ENCODE measurements at regions not wholly inside any gene's neighbourhood (a gene's known extent, or its start where the extent isn't known, plus 50 kb on each side); places are given as distances from the start of the nearest gene placed in this dataset.

DNA sequence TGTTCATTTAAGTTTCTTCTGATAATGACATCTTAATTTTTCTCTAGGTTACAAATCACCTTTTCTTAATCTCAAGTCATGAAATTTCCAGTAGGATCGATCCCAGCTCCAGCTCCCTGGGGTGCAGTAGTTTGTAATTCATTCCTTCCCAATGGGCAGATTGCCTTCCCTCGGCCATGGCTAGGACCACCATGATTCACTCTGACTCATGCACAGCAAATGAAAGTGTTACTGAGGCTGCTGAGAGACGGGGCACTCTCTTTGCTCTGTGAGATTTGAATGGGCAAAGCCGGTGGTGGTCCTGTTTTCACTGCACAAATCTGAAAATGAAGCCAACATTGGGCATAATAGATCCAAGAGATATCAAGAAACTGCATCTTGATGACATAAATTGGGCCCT, 202.8 kb upstream of the IRS2 start:
- TF ChIP-seq CTCF (IDR thresholded peaks at IDR 0.05) = no peak
- TF ChIP-seq POLR2A (IDR thresholded peaks at IDR 0.05) = no peak

Measured in body of pancreas (tissue), 4 donors.